GM12878 (cell line): ENCODE measurements at regions not wholly inside any gene's neighbourhood (a gene's known extent, or its start where the extent isn't known, plus 50 kb on each side); places are given as distances from the start of the nearest gene placed in this dataset.

Experiments used
- CHD4 ChIP-seq: fragments of 200-600 bp; sonication (generic); IDR thresholded peaks from 2 replicates; pipeline ENCODE4 v1.6.1; 2016; ENCODE audit warnings: mild to moderate bottlenecking
- LARP7 ChIP-seq: fragments of 450-650 bp; IDR thresholded peaks from 2 replicates; pipeline ENCODE4 v1.6.1; 2017; ENCODE audit warnings: mild to moderate bottlenecking
- TAF1 ChIP-seq: IDR thresholded peaks from 2 replicates; pipeline ENCODE4 v1.6.1; 2011; ENCODE audit warnings: mild to moderate bottlenecking, low read depth, low read length, borderline replicate concordance
- TCF3 ChIP-seq: IDR thresholded peaks from 2 replicates; pipeline ENCODE4 v1.6.1; 2012; ENCODE audit warnings: low read depth, mild to moderate bottlenecking, low read length, borderline replicate concordance; ENCODE audit not compliant: insufficient read depth
- ZBED1 ChIP-seq: IDR thresholded peaks from 2 replicates; pipeline ENCODE4 v1.6.1; 2016; ENCODE audit warnings: borderline replicate concordance
- ZNF24 ChIP-seq: fragments of 450-650 bp; IDR thresholded peaks from 2 replicates; pipeline ENCODE4 v1.6.1; 2017; ENCODE audit warnings: antibody characterized with exemption, mild to moderate bottlenecking
- TF ChIP-seq, protein P1 (sequence below): fragments of 450-650 bp; IDR thresholded peaks from 2 replicates; pipeline ENCODE4 v1.6.1; 2017; ENCODE audit warnings: mild to moderate bottlenecking, low read depth, inconsistent platforms; ENCODE audit not compliant: poor library complexity, severe bottlenecking

DNA sequence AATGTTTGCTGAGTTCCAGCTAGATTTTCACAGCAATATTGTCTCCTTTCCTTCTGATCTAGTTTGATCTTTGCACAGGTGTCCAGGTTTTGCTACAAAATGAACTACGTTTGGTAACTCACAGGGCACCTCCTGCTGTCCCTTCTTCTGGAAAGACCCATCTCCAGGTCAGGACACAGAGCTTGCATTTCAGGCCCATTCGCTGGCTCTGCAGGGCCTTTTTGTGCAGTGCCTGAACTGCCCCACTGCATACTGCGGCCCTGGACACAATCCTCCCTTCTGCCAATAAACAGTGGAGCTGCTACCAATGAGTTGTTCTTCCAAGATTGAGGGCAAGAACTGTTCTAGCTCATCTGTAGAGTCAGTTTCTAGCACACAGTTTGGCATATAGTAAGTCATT lies 50.7 kb upstream of the BDH1 start (continued):
- TF ChIP-seq, protein P1, sequence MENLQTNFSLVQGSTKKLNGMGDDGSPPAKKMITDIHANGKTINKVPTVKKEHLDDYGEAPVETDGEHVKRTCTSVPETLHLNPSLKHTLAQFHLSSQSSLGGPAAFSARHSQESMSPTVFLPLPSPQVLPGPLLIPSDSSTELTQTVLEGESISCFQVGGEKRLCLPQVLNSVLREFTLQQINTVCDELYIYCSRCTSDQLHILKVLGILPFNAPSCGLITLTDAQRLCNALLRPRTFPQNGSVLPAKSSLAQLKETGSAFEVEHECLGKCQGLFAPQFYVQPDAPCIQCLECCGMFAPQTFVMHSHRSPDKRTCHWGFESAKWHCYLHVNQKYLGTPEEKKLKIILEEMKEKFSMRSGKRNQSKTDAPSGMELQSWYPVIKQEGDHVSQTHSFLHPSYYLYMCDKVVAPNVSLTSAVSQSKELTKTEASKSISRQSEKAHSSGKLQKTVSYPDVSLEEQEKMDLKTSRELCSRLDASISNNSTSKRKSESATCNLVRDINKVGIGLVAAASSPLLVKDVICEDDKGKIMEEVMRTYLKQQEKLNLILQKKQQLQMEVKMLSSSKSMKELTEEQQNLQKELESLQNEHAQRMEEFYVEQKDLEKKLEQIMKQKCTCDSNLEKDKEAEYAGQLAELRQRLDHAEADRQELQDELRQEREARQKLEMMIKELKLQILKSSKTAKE: no peak
- no peak for TF ChIP-seq TAF1
- no peak for TF ChIP-seq ZBED1
- no peak for TF ChIP-seq LARP7
- TF ChIP-seq ZNF24: no peak
- TF ChIP-seq CHD4: no peak
- TF ChIP-seq TCF3: no peak
